Panc1 (cell line): ENCODE measurements at regions not wholly inside any gene's neighbourhood (a gene's known extent, or its start where the extent isn't known, plus 50 kb on each side); places are given as distances from the start of the nearest gene placed in this dataset.

Experiments used
- ATAC-seq: fragments of 200-7000 bp; cut with Tn5 transposase; 2 replicates; pipeline ENCODE4 v1.9.1; 2020; ENCODE audit warnings: mild to moderate bottlenecking, moderate library complexity
- BruUV-seq: library from RNA; stranded (reverse); fragments of 400-500 nt; replicated peaks from 2 replicates; lab custom pipeline; 2021; lab: Mats Ljungman, UMichigan
- CTCF ChIA-PET: fragments of 300-600 bp; sonication (Branson Sonifier 250); formaldehyde crosslinking; loops from one replicate; lab custom pipeline; 2022; ENCODE audit warnings: antibody characterized with exemption; lab: Charles Lee
- POLR2A ChIA-PET: fragments of 300-600 bp; sonication (Branson Sonifier 250); formaldehyde crosslinking; loops from one replicate; lab custom pipeline; 2022; ENCODE audit warnings: antibody characterized with exemption; lab: Charles Lee
- DNase-seq: peaks from one replicate; pipeline ENCODE4 v3.0.0-alpha.2; 2010; ENCODE audit warnings: low read depth, low spot score
- H3K27ac ChIP-seq: 2 replicates; pipeline ENCODE4 v1.5.1; 2011; ENCODE audit warnings: mild to moderate bottlenecking, low read length, inconsistent platforms
- H3K27me3 ChIP-seq: fragments of 200-500 bp; sonication (Bioruptor generic); 2 replicates; pipeline ENCODE4 v1.6.0; 2014; ENCODE audit warnings: low read length, inconsistent platforms; ENCODE audit not compliant: control insufficient read depth, insufficient read depth
- H3K36me3 ChIP-seq: fragments of 200-500 bp; sonication (Bioruptor generic); 2 replicates; pipeline ENCODE4 v1.5.1; 2014; ENCODE audit warnings: inconsistent platforms, mild to moderate bottlenecking, low read length, moderate library complexity; ENCODE audit not compliant: control insufficient read depth, insufficient read depth
- H3K4me1 ChIP-seq: 2 replicates; pipeline ENCODE4 v1.5.1; 2011; ENCODE audit warnings: inconsistent platforms, mild to moderate bottlenecking, low read length, moderate library complexity; ENCODE audit not compliant: control insufficient read depth, insufficient read depth
- H3K4me3 ChIP-seq, 2 experiments: 2 replicates each; pipeline ENCODE4 v1.5.1; 2011 to 2012; ENCODE audit warnings: low read depth in 2 of 2, low read length in 2 of 2, mild to moderate bottlenecking in 2 of 2, inconsistent platforms in 1 of 2, moderate library complexity in 1 of 2
- H3K9me3 ChIP-seq: fragments of 200-500 bp; sonication (Bioruptor generic); 2 replicates; pipeline ENCODE4 v1.5.1; 2014; ENCODE audit warnings: low read depth, mild to moderate bottlenecking, inconsistent platforms, low read length, moderate library complexity; ENCODE audit not compliant: control insufficient read depth, insufficient read depth
- POLR2AphosphoS5 ChIP-seq: IDR thresholded peaks from 2 replicates; pipeline ENCODE4 v1.6.1; 2012; ENCODE audit warnings: mild to moderate bottlenecking, low read depth, low read length, moderate library complexity
- REST ChIP-seq, 2 experiments: IDR thresholded peaks; 2 replicates each; pipeline ENCODE4 v1.6.1; 2011 to 2012; ENCODE audit warnings: low read depth in 2 of 2, control low read depth in 1 of 2, low read length in 1 of 2, mild to moderate bottlenecking in 1 of 2, moderate library complexity in 1 of 2; ENCODE audit not compliant: insufficient read depth in 1 of 2
- SIN3A ChIP-seq: IDR thresholded peaks from 2 replicates; pipeline ENCODE4 v1.6.1; 2012; ENCODE audit warnings: low read depth, mild to moderate bottlenecking, low read length, moderate library complexity, borderline replicate concordance; ENCODE audit not compliant: insufficient read depth
- TCF7L2 ChIP-seq: IDR thresholded peaks from 2 replicates; pipeline ENCODE4 v1.6.1; 2011; ENCODE audit warnings: mild to moderate bottlenecking, low read depth, low read length, inconsistent platforms
- in situ Hi-C: cut with HindIII; loops from 2 replicates; pipeline ENCODE4 v1.10.0; 2016; ENCODE audit warnings: low sequenced_read_pairs, low pct_unique_long_range_greater_than_20kb
- intact Hi-C: fragments of 100-400 bp; cut with micrococcal nuclease; formaldehyde crosslinking; loops from one replicate; pipeline ENCODE4 v1.10.0; 2022; ENCODE audit not compliant: unreplicated experiment
- TF ChIP-seq, protein P1 (sequence below): fragments of 450-650 bp; IDR thresholded peaks from 2 replicates; pipeline ENCODE4 v1.5.1; 2017; ENCODE audit warnings: mild to moderate bottlenecking

DNA sequence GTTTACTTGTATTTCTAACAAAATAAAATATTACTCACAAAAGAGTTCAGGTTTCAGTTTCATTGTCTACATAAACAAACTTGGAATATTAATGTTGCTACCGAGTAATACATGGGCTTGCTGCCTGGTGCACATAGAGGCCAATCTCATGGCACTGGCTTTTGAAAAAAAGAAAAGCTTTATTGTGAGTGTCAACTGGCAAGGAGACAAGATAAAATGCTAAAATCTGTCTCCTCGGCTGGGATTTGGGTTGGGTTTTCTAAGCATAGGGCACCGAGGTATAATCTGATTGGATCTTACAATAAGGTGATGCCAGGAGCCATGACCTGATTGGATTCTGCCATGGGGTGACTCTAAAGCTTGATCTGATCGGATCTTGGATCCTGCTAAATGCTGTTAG is 1519.9 kb upstream of the MIR17HG start:
- no TSS peak for BruUV-seq
- Histone ChIP-seq H3K27me3 (no peaks in the 10 kb centered on the region), H3K27ac (no peak overlapping the region), H3K4me3 (no peak overlapping the region), H3K36me3 (no peaks in the 10 kb centered on the region), H3K9me3 (no peaks in the 10 kb centered on the region), H3K4me1 (no peaks in the 10 kb centered on the region)
- ATAC-seq (no peak), DNase-seq (no peak)
- TF ChIP-seq TCF7L2 (no peak), REST (IDR thresholded peaks at IDR 0.05; ENCODE audit: insufficient read depth in 1 of 2, low read depth in 2 of 2, low read length in 1 of 2) (no peak), POLR2AphosphoS5 (no peak), SIN3A (no peak)
- TF ChIP-seq, protein P1, sequence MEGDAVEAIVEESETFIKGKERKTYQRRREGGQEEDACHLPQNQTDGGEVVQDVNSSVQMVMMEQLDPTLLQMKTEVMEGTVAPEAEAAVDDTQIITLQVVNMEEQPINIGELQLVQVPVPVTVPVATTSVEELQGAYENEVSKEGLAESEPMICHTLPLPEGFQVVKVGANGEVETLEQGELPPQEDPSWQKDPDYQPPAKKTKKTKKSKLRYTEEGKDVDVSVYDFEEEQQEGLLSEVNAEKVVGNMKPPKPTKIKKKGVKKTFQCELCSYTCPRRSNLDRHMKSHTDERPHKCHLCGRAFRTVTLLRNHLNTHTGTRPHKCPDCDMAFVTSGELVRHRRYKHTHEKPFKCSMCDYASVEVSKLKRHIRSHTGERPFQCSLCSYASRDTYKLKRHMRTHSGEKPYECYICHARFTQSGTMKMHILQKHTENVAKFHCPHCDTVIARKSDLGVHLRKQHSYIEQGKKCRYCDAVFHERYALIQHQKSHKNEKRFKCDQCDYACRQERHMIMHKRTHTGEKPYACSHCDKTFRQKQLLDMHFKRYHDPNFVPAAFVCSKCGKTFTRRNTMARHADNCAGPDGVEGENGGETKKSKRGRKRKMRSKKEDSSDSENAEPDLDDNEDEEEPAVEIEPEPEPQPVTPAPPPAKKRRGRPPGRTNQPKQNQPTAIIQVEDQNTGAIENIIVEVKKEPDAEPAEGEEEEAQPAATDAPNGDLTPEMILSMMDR, result no peak
- CTCF ChIA-PET, result no interaction called here
- in situ Hi-C loops, result no loop called here
- POLR2A ChIA-PET, result no interaction called here
- intact Hi-C loops, result no loop called here

DNA sequence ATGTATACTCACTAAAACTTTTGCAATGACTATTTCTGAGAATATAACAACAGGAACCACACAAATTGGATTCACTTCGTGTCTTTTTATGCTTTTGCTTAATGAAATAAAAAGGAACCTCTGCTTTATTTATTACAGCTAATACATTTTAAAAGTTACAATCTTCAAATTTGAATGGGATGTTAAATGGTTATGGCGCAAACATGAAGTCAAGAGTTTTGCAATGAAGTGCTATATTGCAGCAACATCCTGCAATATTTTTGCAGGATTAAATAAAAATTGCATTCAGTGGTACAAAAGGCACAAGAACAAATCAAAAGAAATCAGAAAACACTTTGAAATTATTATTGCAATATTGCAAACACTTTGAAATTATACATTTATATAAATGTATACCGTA is 1519.0 kb upstream of the MIR17HG start:
- no peaks in the 10 kb centered on the region for H3K4me1 ChIP-seq
- no peak for TF ChIP-seq TCF7L2
- no peak for TF ChIP-seq POLR2AphosphoS5
- no peak for TF ChIP-seq REST (IDR thresholded peaks at IDR 0.05; ENCODE audit: insufficient read depth in 1 of 2, low read depth in 2 of 2, low read length in 1 of 2)
- TF ChIP-seq, protein P1, result no peak
- TF ChIP-seq SIN3A, result no peak
- no peaks in the 10 kb centered on the region for H3K9me3 ChIP-seq
- H3K27ac ChIP-seq, result no peak overlapping the region
- intact Hi-C loops (no loop called here), in situ Hi-C loops (no loop called here)
- ChIA-PET POLR2A (no interaction called here), CTCF (no interaction called here)
- BruUV-seq, result no TSS peak
- H3K27me3 ChIP-seq, result no peaks in the 10 kb centered on the region
- ATAC-seq (no peak), DNase-seq (no peak)
- no peaks in the 10 kb centered on the region for H3K36me3 ChIP-seq
- H3K4me3 ChIP-seq, result no peak overlapping the region
